ENCODE measurements at regions not wholly inside any gene's neighbourhood (a gene's known extent, or its start where the extent isn't known, plus 50 kb on each side); places are given as distances from the start of the nearest gene placed in this dataset.

DNA sequence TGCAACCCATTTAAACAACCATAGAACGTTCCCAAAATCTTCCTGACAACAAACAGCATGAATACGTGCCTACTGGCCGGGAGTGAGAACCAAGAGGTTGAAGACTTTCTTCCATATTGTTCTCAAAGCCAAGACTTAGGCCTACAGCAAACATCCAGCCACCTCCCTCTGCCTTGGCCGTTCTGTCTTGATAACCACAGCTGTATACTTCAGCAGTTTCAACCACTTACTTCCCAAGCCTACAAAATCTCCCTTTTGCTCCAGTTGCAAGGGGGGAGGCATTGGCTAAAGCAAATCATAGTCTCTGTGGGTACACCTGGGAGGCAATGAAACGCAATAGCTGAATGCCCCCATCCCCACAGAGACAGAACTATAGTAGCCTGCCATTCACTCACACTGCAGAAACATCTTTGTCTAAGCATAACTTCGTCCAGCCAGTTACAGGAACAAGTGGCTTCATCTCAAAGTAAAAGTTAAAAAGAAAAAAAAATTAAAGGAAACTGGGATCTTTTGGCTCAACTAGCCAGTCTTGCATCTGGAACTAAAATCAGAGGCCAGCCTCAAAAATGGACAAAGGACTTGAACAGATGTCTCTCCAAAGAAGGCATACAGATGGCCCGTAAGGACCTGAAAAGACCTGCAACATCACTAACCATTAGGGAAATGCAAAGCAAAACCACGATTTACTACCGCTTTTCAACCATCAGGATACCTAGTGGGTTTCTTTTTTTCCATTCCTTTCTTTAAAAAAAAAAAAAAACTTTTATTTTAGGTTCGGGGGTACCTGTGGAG lies 186.0 kb downstream of the PSMG1 start:
- no peak for DNase-seq

DNA sequence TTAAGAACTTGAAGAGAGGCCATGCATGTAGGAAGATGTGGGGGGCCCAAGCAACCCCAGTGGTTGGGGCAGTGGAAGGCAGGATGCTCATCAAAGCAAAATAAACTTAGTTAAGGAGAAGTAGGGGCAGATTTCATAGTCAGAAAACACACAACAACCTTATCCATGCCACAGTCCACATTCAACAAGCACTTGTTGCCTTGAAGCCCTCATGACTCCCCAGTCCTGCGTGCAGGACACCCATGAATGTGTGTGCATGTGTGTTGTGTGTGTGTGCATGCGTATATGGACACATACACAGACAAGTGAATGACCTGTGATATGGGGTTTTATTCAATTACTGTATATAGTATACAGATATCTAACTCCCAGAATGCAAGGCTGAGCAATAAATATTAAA lies 186.9 kb downstream of the PSMG1 start:
- DNase-seq, result no peak

GRCh38 chr21:38995731-38996130 lies 187.5 kb downstream of the PSMG1 start:
- DNase-seq, result no peak

DNA sequence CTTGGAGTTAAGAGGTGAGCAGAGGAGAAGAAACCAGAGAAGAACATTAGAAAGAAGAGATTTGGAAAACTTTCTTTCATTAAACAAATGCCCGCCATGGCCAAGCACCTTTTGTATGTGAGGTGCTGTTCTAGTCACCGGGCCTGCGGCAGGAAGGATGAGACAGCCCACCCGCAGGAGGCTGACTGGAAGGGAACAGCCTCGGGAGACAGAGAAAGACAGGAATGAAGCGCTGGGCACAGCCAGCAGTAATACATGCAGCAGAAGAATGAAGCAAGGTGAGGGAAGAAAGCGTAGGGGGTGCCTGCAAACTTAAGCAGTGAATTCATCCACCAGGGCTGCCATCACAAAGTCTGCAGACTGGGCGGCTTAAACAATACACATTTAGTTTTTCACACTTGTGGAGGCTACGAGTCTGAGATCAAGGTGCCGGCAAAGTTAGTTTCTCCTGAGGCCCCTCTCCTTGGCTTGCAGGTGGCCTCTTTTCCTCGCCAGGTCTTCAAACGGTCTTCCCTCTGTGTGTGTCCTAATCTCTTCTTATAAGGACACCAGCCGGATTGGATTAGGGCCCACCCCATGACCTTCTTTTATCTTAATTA lies 188.1 kb downstream of the PSMG1 start:
- no peak for DNase-seq

- no peak for DNase-seq
These were observed 188.3 kb downstream of the ETS2 start for GRCh38 chr21:38994042-38994441.

- DNase-seq, result peak; percentile 75
These were observed 187.8 kb downstream of the ETS2 start for GRCh38 chr21:38993561-38993960.

GRCh38 chr21:38992737-38993136 lies 187.0 kb downstream of the ETS2 start:
- DNase-seq, result no peak

DNA sequence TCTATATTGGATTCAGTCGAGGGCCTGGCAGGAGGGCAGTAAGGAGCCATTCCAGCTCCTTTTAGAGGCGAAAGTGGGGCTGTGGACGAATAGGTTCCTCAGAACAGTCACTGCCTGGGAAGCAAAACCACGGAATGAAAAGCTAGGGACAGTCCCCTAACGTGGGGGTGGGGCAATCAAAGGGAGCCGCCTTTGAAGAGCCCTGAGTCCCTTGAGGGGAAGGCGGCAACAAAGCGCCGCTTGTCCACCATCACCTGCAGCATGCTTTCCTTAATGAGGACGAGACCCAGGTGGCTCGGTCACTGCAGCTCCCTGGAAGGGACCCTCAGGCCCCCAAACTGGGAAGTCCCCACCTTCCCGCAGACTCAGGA lies 184.7 kb downstream of the ETS2 start:
- peak; percentile 50 for DNase-seq

DNA sequence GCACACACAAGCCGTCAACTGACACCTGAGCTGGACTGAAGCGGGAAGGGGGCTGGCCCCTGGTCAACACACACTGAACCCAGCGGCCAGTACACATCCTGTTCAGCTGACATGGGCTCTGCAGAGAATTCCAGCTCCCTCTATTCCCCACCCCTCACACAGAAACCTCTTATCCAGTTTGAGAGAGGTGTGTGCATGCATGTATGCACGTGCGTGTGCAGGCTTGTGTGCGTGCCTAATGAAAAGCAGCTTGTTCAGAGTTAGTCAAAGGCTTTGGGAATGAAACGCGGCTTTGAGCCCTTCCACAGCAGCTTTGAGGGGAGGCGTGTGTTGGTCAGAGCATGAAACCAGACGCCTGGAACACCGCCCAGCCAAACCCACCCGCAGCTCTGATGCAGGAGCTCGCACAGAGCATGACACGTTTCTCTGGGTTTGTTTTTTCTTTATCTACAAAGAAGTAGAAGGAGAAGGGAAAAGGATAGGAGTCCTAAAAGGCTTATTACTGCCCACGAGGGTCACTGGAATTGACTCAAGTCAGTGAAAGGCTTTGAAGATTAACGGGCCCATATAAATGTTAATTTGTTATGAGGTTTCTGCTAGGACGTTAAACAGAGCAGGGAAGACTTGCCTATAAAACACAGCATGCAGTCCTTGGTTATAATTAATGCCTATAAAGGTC lies 184.2 kb downstream of the ETS2 start:
- DNase-seq, result peak; percentile 91

DNA sequence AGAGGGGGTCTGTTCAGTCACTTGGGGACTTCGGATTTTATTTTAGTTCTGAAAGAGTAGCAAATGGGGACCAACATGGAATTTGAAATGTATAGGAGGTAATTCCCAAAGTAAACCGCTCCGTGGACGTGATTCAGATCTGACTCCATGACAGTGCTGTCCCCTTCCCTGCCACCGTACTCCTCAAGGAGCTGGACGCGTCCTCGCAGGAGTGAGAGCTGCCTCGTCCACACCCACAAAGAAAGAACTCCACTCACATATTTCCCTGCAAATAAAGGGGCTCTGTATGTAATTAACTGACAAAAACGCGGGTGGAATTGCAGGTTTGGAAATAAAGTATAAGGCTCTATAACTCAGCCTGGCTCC lies 183.6 kb downstream of the ETS2 start:
- no peak for DNase-seq

GRCh38 chr21:38988509-38989378 lies 183.0 kb downstream of the ETS2 start:
- peak; percentile 66 for DNase-seq

DNA sequence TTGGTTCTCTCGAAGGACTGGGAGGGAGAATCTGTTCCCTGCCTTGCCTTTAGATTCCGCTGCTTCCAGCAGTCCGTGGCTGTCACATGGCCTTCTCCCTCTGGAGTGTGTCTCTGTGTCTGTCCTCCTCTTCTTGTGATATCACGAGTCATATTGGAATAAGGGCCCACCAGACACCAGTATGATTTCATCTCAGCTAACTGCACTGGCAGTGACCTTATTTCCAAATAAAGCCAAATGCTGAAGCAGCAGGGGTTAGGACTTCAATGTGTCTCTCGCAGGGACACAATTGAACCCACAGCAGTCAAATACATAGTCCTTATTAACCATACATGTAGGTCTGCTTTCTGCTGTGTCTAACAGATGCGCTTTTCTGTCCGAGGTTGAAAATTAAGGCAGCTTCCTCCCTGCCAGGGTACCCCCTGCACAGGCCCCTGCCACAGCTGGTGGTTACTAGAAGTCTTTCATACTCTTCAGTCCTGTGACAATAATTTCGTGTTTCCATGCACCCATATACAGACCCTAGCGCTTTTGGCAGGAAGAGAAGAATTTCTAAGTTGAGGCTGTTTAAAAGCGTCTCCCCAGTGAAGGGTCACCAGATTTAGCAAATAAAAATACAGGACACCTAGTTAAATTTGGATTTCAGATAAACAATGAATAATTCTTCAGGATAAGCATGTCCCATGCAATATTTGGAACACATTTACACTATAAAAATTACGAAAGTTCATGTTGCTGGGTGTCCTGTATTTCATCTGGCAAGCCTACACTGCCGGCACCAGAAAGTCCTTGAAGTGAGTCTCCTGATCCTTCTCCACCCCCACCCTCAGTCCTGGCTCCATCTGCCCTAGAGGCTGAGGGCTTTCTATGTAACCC lies 182.1 kb downstream of the ETS2 start:
- no peak for DNase-seq

DNA sequence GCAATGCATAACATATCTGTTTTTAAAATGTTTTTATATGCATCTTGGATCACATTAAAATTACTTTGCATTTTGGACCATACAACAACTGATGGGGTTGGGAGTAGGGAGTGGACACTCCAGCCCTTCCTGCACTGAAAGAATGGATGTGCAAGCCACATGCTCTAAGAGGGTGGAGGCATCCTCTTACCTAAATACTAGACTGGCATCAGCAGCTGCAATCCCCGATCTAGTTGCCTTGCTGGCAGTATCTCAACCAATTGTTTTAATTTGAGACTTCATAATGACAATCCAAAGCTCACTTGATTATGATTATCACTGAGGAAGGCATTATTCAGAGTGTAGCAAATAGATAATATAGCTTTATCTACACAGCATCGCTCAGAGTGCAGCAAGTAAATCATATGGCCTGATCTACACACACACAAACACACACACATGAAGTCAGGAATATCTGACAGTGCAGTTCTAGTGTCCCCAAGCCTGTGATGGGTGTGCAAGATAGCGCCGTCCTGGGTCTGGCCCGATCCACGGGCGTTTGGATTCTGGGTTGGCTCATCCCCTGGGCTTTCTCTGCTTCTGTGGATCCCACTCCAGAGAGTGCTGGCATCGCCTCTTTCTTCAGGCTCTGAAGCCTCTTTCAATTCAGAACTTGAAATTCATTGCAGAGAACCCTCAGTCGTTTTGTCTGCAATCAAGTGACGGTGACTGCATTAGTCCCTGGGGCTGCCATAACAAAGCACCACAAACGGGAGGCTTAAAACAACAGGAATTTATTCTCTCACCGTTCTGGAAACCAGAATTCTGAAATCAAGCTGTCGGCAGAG lies 181.3 kb downstream of the ETS2 start:
- no peak for DNase-seq

GRCh38 chr21:38986406-38986805 lies 180.7 kb downstream of the ETS2 start:
- no peak for DNase-seq

DNA sequence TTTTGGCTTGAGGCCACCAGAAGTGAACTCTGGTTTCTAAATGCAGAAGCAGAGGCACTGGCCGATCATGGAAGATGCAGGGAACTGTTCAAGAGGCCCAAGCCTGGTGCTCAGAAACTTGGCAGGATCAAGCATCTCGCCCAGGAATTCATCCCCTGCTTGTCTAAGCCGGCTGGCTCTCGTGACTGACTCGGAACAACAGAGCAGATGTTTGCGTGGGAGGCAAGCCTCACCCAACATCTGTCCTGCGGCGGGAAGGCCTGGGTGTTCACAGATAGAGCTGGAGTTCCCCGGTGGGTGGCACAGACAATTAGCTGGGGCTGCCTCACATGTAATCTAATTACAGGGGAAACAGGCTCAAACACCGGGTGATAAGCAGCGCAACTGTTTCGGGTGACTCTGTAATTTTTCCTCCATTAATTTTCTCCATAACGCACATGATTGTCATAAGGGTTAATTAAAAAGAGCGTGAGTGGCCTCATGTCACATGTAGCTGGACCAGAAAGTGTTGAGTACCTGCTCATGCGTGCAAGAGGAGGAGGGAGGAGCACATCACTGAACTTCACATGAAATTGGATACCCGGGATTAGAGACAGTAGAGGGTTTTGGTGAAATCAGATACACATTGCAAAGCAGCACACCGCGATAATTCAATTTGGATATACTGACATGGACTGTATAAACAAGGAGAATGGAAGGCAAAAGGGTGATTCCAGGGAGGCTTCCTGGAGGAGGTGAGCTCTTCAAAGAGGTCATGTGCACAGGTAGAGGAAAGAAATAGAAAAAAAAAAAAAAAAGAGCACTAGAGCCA lies 180.0 kb downstream of the ETS2 start:
- peak; percentile 90 for DNase-seq

GRCh38 chr21:38984982-38985567 lies 179.3 kb downstream of the ETS2 start:
- peak; percentile 76 for DNase-seq

GRCh38 chr21:38984568-38984967 lies 178.8 kb downstream of the ETS2 start:
- DNase-seq, result no peak

GRCh38 chr21:38983560-38983959 lies 177.8 kb downstream of the ETS2 start:
- no peak for DNase-seq

DNA sequence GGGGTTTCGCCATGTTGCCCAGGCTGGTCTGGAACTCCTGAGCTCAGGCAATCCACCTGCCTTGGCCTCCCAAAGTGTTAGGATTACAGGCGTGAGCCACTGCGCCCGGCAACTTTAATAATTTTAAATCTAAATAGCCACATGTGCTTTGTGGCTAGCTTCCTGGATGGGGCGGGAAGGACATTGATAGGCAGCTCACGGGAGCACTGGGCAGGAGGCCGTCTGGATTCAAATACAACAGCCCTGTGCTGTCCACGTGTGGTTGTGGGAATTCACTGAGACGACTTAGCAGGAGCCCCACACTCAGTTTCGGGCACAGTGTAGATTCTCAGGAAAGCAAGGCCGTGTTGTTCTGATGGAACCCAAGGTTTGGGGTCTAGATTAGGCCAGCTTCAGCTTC lies 177.1 kb downstream of the ETS2 start:
- no peak for DNase-seq

- DNase-seq, result no peak
These were observed 176.4 kb downstream of the ETS2 start for GRCh38 chr21:38982096-38982495.
